Parathyroid adenoma (tissue), 2 donors: ENCODE measurements at regions not wholly inside any gene's neighbourhood (a gene's known extent, or its start where the extent isn't known, plus 50 kb on each side); places are given as distances from the start of the nearest gene placed in this dataset.

ENCODE experiments used
- H2AFZ ChIP-seq: fragments of 300-600 bp; sonication (generic); one replicate; pipeline ENCODE4 v1.7.0; 2017; ENCODE audit warnings: antibody characterized with exemption, mild to moderate bottlenecking
- H3K27ac ChIP-seq: fragments of 300-600 bp; sonication (generic); one replicate; pipeline ENCODE4 v1.7.0; 2017
- H3K27me3 ChIP-seq: fragments of 300-600 bp; sonication (generic); one replicate; pipeline ENCODE4 v1.7.0; 2017; ENCODE audit warnings: low read length; ENCODE audit not compliant: control insufficient read depth, insufficient read depth
- H3K36me3 ChIP-seq: fragments of 300-600 bp; sonication (generic); one replicate; pipeline ENCODE4 v1.7.0; 2017; ENCODE audit warnings: low read length; ENCODE audit not compliant: control insufficient read depth, insufficient read depth
- H3K4me1 ChIP-seq: fragments of 300-600 bp; sonication (generic); one replicate; pipeline ENCODE4 v1.7.0; 2017; ENCODE audit warnings: control low read depth
- H3K4me2 ChIP-seq: fragments of 300-600 bp; sonication (generic); one replicate; pipeline ENCODE4 v1.7.0; 2017; ENCODE audit warnings: low read length
- H3K4me3 ChIP-seq: fragments of 300-600 bp; sonication (generic); one replicate; pipeline ENCODE4 v1.7.0; 2017; ENCODE audit warnings: low read depth, low read length
- H3K79me2 ChIP-seq: fragments of 300-600 bp; sonication (generic); one replicate; pipeline ENCODE4 v1.7.0; 2017; ENCODE audit warnings: control low read depth
- H3K9ac ChIP-seq: fragments of 300-600 bp; sonication (generic); one replicate; pipeline ENCODE4 v1.7.0; 2017; ENCODE audit warnings: mild to moderate bottlenecking
- H3K9me3 ChIP-seq: fragments of 300-600 bp; sonication (generic); one replicate; pipeline ENCODE4 v1.7.0; 2017; ENCODE audit warnings: low read length; ENCODE audit not compliant: control insufficient read depth
- TF ChIP-seq, protein P1 (sequence below): fragments of 300-600 bp; sonication (generic); IDR thresholded peaks from one replicate; pipeline ENCODE4 v1.7.0; 2017; ENCODE audit warnings: antibody characterized with exemption, mild to moderate bottlenecking
- donor health status: primary hyperparathyroidism.

DNA sequence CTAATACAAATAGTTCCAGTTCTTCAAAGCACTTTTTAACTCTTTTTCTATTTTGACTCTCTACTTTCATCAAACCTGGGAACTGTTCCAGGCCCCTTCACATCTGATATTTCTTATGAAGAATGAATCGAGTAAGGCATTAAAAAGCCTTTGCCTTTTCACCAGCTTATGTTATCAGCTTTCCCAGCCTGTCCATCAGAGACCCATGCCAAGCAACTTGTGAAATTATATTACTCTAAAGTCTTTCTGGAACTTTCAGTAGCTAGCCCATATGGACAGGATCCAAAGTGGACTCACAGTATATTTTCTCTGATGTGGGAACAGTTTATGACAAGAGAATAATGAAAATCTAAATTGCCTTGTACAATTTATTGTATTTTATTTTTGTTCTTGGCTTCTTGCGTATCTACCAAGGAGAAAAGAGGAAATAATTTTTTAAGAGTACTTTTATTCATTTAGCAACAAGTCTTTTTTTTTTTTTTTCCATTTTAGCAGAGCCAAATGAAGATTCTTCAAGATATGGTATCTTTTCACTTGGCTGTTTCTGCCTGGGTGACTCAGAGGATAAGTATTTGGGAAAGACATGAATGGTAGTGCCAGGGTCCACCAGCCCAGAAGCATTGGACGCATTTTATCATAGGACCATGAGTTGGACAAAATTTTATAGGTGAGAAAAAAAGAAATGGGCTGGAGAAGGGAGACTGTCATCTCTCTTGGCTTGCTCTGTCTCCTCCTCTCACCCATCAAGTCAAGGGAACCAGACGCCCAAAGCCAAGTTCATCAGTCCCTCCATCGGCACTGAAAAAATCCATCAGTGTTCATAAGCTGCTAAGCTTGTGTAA lies 195.8 kb upstream of the NEBL start:
- H3K9ac ChIP-seq, result no peak overlapping the region
- H3K36me3 ChIP-seq, result no peaks in the 10 kb centered on the region
- H3K4me2 ChIP-seq, result no peak overlapping the region
- H3K27me3 ChIP-seq, result no peaks in the 10 kb centered on the region
- no peaks in the 10 kb centered on the region for H3K9me3 ChIP-seq
- no peak overlapping the region for H2AFZ ChIP-seq
- peaks cover 2% of the 10 kb centered on the region for H3K79me2 ChIP-seq
- H3K27ac ChIP-seq, result no peak overlapping the region
- no peak overlapping the region for H3K4me3 ChIP-seq
- TF ChIP-seq, protein P1, sequence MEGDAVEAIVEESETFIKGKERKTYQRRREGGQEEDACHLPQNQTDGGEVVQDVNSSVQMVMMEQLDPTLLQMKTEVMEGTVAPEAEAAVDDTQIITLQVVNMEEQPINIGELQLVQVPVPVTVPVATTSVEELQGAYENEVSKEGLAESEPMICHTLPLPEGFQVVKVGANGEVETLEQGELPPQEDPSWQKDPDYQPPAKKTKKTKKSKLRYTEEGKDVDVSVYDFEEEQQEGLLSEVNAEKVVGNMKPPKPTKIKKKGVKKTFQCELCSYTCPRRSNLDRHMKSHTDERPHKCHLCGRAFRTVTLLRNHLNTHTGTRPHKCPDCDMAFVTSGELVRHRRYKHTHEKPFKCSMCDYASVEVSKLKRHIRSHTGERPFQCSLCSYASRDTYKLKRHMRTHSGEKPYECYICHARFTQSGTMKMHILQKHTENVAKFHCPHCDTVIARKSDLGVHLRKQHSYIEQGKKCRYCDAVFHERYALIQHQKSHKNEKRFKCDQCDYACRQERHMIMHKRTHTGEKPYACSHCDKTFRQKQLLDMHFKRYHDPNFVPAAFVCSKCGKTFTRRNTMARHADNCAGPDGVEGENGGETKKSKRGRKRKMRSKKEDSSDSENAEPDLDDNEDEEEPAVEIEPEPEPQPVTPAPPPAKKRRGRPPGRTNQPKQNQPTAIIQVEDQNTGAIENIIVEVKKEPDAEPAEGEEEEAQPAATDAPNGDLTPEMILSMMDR, result no peak
- H3K4me1 ChIP-seq, result no peaks in the 10 kb centered on the region

DNA sequence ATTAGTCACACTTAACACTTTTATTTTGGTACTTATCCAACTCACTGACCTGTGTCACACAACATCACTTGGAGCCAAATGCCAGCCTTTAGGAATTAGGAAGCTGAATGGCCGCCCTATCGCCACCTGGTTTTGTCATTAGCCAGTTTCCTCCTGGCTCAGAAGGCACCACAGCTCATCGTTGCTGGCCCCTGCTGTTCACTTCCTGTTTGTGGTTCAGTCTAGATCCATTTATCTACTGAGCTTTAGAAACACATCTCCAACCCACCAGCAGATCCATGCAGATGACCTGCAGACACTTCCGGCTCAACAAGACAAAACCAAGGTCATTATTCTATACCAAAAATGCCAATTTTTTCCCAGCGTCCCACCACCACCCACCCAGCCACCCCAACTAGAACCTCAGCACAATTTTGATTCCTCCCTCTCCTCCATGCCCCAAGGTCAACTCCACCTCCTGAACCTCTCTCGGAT lies 193.5 kb upstream of the NEBL start:
- TF ChIP-seq, protein P1, result no peak
- no peak overlapping the region for H3K9ac ChIP-seq
- H3K36me3 ChIP-seq, result no peaks in the 10 kb centered on the region
- H3K27me3 ChIP-seq, result no peaks in the 10 kb centered on the region
- H3K4me3 ChIP-seq, result no peak overlapping the region
- H2AFZ ChIP-seq, result no peak overlapping the region
- no peaks in the 10 kb centered on the region for H3K4me1 ChIP-seq
- H3K9me3 ChIP-seq, result no peaks in the 10 kb centered on the region
- no peak overlapping the region for H3K27ac ChIP-seq
- no peak overlapping the region for H3K4me2 ChIP-seq
- H3K79me2 ChIP-seq, result peaks cover 2% of the 10 kb centered on the region

DNA sequence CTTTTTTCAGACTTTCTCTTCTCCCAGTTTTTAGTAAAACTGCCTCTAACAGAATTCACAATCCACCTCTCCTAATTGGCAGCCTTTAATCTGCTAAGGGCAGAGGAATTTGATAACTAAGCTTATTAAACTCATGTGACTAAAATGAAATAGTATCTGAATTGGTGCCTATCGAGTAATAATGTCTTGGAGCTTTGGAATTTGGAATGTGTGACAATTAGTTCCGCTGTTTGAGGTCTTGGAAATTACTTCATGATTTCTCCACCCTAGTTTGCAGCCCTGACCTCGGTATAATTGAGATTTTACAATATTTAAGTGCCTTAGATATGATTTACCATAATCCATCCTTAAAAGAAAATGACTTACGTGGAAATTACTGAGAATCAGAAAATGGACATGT lies 190.4 kb upstream of the NEBL start:
- no peak overlapping the region for H3K4me3 ChIP-seq
- no peak overlapping the region for H3K9ac ChIP-seq
- no peaks in the 10 kb centered on the region for H3K9me3 ChIP-seq
- H3K27me3 ChIP-seq, result no peaks in the 10 kb centered on the region
- no peak overlapping the region for H3K4me2 ChIP-seq
- H2AFZ ChIP-seq, result no peak overlapping the region
- TF ChIP-seq, protein P1, result no peak
- no peaks in the 10 kb centered on the region for H3K36me3 ChIP-seq
- H3K27ac ChIP-seq, result no peak overlapping the region
- no peaks in the 10 kb centered on the region for H3K4me1 ChIP-seq
- H3K79me2 ChIP-seq, result peaks cover 2% of the 10 kb centered on the region

DNA sequence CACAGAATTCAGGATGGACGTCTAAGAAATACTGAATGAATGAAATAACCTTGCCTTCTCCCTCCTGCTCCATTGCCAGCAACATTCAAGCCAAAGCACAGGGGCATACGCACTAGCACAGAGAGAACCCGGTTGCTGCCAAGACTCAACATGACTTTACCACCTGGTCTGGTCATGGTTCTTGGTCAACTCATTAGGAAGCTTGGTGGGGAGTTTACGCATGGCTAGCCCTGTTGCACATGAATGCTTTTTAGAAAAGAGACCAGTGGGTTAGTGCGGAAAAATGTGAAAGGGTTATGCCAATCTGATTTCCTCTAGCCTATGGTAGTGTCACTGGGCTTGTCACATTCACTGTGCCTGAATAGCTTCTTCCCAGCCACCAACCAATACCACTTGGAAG lies 187.6 kb upstream of the NEBL start:
- Histone ChIP-seq H3K4me1 (no peaks in the 10 kb centered on the region), H3K9me3 (no peaks in the 10 kb centered on the region)

More for the DNA sequence above, 187.6 kb upstream of the NEBL start:
- TF ChIP-seq, protein P1, result no peak
- no peak overlapping the region for H3K4me3 ChIP-seq
- H3K36me3 ChIP-seq, result no peaks in the 10 kb centered on the region
- no peaks in the 10 kb centered on the region for H3K27me3 ChIP-seq
- H3K27ac ChIP-seq, result no peak overlapping the region
- H3K79me2 ChIP-seq, result no peaks in the 10 kb centered on the region
- H3K4me2 ChIP-seq, result no peak overlapping the region
- no peak overlapping the region for H3K9ac ChIP-seq
- H2AFZ ChIP-seq, result no peak overlapping the region
